ENCODE measurements at regions not wholly inside any gene's neighbourhood (a gene's known extent, or its start where the extent isn't known, plus 50 kb on each side); places are given as distances from the start of the nearest gene placed in this dataset.
A peak's percentile ranks its signal among the peaks of the same experiment; 100 is the strongest.
"Not testable (repeated sequence)": the region's sequence is repeated elsewhere in the genome, so short reads cannot be mapped to it uniquely, and the experiment has no call there.

- DNase-seq = no peak
Measured at GRCh38 chr13:78133511-78133910, 214.9 kb upstream of the EDNRB start.

DNA sequence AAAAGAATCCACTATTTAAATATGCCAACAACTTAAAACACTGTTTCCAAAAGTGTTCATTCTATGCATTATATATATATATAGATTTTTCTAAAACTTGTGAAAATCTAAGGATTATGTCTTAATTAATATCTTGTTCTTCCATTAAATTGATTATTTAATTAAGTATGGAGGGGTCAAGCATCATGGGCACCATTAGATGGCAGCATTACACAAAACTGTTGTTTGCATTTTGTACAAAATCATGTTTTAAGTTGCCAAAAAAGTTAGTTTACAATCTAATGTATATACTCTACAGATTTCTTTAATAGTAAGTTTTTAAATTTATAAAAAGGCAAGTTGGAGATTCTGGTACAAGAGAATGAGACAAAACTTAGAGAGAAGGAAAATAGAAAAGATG is 213.2 kb upstream of the EDNRB start:
- DNase-seq = no peak

DNA sequence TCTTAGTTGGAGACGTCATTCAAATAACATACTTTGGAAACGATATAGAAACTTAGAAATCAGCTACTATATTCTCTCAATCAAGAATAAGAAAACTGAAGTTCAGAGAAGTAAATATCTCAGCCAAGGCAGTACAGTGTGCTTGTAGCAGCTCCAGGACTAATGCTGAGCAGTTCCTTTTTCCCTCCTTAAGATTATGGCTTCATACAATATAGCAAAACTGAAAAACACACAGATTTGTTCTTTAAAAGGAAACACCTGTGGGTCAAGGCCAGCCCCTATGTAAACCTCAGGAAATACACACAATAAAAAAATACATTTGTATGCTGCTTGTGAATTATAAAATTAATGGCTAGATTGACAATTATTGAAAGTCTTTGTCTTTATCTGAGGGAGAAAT is 212.7 kb upstream of the EDNRB start:
- DNase-seq = no peak

DNA sequence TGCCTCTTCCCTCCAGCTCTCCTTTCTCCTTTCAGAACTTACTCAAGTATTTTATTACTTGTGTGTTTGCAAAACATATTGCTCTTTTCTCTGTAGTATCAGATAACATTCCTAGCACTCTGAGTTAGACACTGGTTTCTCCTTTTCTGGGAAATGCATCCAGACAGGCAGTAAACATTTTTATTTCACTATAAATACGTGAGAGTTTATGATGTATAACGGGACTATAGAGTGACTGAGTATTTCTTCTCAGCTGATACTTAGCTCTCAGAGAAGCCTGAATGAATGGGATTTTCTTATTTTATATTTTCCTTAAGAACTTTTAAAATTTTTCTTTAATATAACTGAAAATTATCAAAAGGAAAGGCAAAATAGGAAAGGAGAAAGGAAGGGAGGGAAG is 211.2 kb upstream of the EDNRB start:
- DNase-seq = no peak

- DNase-seq = no peak
Measured at GRCh38 chr13:78129359-78129758, 210.7 kb upstream of the EDNRB start.

GRCh38 chr13:78121459-78122348 is 203.1 kb upstream of the EDNRB start:
- peak in 1 of 2 experiments; percentile 9 for DNase-seq

DNA sequence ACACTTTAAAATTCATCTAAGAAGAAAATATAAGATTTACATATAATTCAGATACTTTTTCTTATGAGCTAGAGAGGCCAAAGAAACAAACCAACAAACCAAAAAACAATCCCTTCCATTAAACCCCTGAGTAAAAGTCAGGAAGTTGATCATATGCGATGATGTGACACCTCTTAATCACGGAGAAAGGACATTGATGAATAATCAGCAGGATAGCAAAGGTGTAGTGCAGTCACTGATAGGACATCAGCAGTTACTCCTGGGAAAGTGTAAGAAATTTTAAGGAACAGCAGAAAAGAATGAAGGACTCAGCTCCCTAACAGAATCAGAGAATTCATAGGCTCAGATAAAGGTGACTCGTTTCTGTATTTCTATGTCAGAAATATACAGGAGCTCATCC is 202.4 kb upstream of the EDNRB start:
- DNase-seq = no peak

GRCh38 chr13:78120144-78120543 is 201.5 kb upstream of the EDNRB start:
- not testable (repeated sequence) for DNase-seq

- DNase-seq = not testable (repeated sequence)
Measured at GRCh38 chr13:78117070-78117469, 198.4 kb upstream of the EDNRB start.

DNA sequence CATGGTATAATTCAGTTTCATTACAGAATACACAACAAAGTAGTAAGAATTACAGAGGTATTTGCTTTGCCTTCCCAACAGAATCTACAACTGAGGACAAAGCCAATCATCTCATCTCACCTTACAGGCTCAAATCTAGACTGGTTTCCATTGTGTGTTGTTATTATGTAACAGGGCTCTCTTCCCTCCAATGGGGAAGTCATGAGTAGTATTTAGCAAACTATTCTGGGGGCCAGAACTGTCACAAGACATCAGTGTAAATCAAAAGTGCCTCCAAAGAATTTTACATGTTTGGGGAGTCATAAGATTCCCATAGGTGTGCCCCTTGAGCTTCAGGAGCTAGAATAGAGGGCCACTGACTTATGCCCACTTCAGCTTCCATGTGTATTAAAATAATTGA is 187.0 kb upstream of the EDNRB start:
- no peak for DNase-seq

DNA sequence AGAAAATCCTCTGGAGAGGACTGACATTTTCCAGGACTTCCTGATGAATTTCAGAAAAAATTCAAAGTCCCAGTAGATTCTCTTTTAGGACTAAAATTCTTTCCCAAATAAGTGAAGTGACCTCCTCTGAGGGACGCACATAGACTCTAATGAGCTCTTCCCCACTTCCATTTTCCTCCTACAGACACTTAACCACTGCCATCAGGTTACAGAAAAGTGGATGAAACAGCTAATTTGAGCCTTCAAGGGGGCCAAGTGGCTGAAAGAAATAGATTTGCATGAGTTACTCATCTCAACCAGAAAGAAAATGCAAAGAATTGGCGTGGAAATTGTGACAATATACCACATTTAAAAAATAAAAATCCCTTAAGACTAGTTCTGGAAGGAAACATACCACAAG is 185.3 kb upstream of the EDNRB start:
- no peak for DNase-seq

- no peak for DNase-seq
Measured at GRCh38 chr13:78102741-78103140, 184.1 kb upstream of the EDNRB start.

DNA sequence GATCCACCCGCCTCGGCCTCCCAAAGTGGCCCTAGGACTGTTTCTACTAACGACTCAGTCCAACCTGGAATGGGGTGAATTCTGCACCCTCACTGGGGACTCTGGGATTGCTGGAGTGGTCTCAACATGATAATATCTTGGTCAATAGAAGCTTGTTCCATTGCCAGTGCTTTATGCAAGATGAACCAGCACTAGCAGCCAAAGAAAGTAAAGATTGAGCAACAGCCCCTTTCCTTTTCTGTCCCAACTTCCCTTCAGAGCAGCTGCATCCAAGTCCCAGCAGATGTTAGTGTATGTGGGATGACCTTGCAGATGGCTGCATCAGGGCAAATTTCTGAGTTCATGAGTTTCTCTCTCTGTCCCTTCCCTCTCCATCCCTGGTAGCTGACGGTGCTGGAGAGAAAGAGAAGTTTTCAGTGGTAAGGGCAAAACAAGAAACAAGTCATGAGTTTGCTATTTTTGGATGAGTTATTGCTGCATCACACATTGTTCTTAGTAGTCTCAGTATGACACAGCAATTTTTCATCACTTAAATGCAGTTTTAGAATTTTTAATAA is 183.6 kb upstream of the EDNRB start:
- DNase-seq = no peak

GRCh38 chr13:78100486-78100885 is 181.9 kb upstream of the EDNRB start:
- DNase-seq = no peak

- no peak for DNase-seq
Measured at GRCh38 chr13:78098249-78098648, 179.6 kb upstream of the EDNRB start.

GRCh38 chr13:78096221-78096620 is 177.6 kb upstream of the EDNRB start:
- no peak for DNase-seq

- no peak for DNase-seq
Measured at GRCh38 chr13:78087966-78088678, 169.5 kb upstream of the EDNRB start.

DNA sequence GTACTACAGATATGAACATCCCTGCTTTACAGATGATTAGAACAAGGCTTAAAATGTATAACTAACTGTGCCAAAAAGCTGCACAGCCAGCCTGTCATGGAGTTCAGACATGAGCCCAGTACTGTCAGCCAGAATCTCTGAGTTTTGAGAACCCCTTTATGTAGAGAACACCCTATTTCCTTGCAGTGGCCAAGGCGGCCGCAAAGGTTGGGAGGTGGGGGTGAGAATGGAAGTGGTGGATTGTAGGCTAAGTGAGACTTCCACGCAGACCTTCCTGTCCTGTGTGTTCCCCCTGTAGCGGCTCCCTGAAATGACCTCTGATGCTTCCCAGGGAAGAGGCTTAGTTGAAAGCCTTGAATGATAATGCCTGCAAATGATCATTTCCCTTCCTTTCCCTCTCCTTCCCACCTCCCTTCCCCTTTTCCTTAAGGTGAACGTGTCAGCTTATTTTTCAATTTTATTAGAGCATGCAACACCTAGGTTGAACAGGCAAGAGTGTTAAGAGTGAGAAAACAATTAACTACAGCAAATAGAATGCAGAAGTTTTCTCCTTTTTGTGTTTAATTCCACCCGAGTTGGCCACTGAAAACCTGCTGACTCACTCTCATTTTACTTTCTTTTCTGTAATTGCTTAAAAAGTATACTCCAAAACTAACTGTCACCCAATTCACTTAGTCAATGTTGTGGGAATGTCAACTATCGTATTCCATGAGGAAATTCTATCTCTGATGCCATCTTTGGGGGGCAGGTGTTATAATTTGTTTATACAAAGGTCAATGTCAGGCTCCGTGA is 167.0 kb upstream of the EDNRB start:
- DNase-seq = no peak

DNA sequence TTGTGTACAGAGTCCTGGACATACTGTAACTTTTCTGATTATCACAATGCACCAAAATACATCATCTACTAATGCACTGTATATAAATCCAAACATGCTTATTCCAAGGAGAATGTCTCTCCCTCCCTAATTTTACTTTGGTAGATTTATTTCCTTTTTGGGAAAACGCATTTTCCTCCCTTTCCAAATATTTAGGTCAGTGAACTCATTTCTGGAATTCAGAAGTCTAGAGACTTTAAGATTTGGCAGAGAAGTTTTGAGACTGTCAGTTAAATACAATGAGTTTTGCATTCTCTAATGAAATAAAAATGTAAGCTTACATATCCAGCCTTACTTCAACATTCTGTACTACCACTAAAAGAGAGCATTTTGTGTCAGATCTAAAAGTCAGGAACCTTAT is 165.8 kb upstream of the EDNRB start:
- DNase-seq = no peak

- no peak for DNase-seq
Measured at GRCh38 chr13:78078168-78078567, 159.5 kb upstream of the EDNRB start.

- no peak for DNase-seq
Measured at GRCh38 chr13:78067290-78067689, 148.7 kb upstream of the EDNRB start.

DNA sequence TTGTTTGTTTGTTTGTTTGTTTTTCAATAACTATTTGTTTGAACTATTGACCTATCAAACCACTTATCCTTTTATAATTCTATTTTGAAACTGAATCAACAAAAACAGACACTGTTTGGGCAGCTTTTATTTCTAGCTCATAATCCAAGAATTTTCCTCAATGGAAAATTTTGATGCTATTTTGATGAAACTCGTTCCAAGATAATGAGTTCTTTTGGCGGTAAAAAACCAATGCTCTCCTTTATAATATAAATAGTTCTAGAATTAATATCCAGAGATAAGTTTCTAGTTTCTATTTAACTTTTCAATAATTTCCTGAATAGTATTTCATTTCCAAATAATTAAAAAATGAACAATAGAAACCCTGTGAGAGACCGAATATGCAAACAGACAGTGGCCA is 146.5 kb upstream of the EDNRB start:
- no peak for DNase-seq

GRCh38 chr13:78061806-78062205 is 143.2 kb upstream of the EDNRB start:
- DNase-seq = no peak
